Right lobe of liver (tissue), 6 donors: ENCODE measurements at regions not wholly inside any gene's neighbourhood (a gene's known extent, or its start where the extent isn't known, plus 50 kb on each side); places are given as distances from the start of the nearest gene placed in this dataset.
A peak's percentile ranks its signal among the peaks of the same experiment; 100 is the strongest.

Experiments
- ATAC-seq, 4 donors: fragments of 200-7000 bp; cut with Tn5 transposase; one replicate each; pipeline ENCODE4 v1.9.1; 2020; ENCODE audit warnings: mild to moderate bottlenecking in 4 of 4, moderate library complexity in 4 of 4
- DNase-seq, 3 donors: peaks; one replicate each; pipeline ENCODE4 v3.0.0-alpha.2; 2020
- H3K27ac ChIP-seq, 3 donors: fragments of 200-600 bp; one replicate each; pipeline ENCODE4 v1.8.0; 2022
- H3K27me3 ChIP-seq, 2 donors: fragments of 200-600 bp; one replicate each; pipeline ENCODE4 v1.8.0; 2022
- H3K36me3 ChIP-seq, 4 donors: fragments of 200-600 bp; sonication (generic) in 1 of 4; one replicate each; pipeline versions ENCODE4 v1.5.1 to v1.8.0; 2017 to 2022; ENCODE audit warnings: control low read depth in 1 of 4
- H3K4me1 ChIP-seq, 4 donors: fragments of 200-600 bp; sonication (generic) in 1 of 4; one replicate each; pipeline versions ENCODE4 v1.5.1 to v1.8.0; 2017 to 2022; ENCODE audit warnings: control low read depth in 1 of 4
- H3K4me3 ChIP-seq, 3 donors: fragments of 200-600 bp; one replicate each; pipeline ENCODE4 v1.8.0; 2022
- H3K9me3 ChIP-seq, 4 donors: fragments of 200-600 bp; sonication (generic) in 1 of 4; one replicate each; pipeline versions ENCODE4 v1.5.1 to v1.8.0; 2017 to 2022; ENCODE audit warnings: control low read depth in 1 of 4
- POLR2A ChIP-seq: fragments of 450-650 bp; IDR thresholded peaks from one replicate; pipeline ENCODE4 v1.6.1; 2017; ENCODE audit warnings: antibody characterized with exemption, mild to moderate bottlenecking
- WGBS: methylation state at CpG from one replicate; pipeline ENCODE4 v1.1.6; 2018; ENCODE audit warnings: low coverage, low lambda C conversion rate; ENCODE audit not compliant: insufficient coverage; ENCODE audit errors: missing lambda C conversion rate; 5-methylcytosine and 5-hydroxymethylcytosine counted together
- intact Hi-C, 2 donors: fragments of 100-400 bp; cut with DNase I; formaldehyde crosslinking; loops; one replicate each; pipeline versions ENCODE4 v1.11.2 to v1.14.1; 2022
- TF ChIP-seq, protein P1 (sequence below), 4 donors: fragments of 200-600 bp in 3 of 4; fragments of 450-650 bp in 1 of 4; IDR thresholded peaks; one replicate each; pipeline versions ENCODE4 v1.5.1 to v1.8.0; 2016 to 2022; ENCODE audit warnings: antibody characterized with exemption in 4 of 4, mild to moderate bottlenecking in 2 of 4
- donor health status: DM: no; HTN: yes; CAD: no.
- donor health status: DM: no; HTN: no; CAD: no.
- donor health status: DM: no; HTN: no; CAD: no.
- donor health status: DM: no; HTN: yes; CAD: no.
- donor health status: DM: no; HTN: yes; CAD: no.

DNA sequence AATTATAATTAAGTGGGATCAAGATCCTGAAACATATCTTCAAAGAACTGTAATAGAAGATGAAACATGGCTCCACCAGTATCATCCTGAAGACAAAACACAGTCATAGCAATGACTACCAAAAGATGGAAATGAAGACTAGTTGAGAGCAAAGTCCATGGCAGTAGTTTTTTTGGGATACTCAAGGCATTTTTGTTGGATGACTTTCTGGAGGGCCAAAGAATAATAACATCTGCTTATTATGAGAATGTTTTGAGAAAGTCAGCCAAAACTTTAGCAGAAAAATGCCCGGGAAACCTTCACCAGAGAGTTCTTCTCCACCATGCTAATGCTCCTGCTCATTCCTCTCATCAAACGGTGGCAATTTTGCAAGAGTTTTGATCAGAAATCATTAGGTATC lies 809.4 kb upstream of the RAG2 start:
- no peaks in the 10 kb centered on the region for H3K9me3 ChIP-seq
- 64% methylated on average over 2 of the region's 2 CpGs for WGBS
- peaks cover 0 to 3% (median 0%) of the 10 kb centered on the region in 4 donors for H3K4me1 ChIP-seq
- H3K36me3 ChIP-seq, result no peaks in the 10 kb centered on the region
- H3K27ac ChIP-seq, result no peak overlapping the region
- intact Hi-C loops, result no loop called here
- H3K4me3 ChIP-seq, result no peak overlapping the region
- ATAC-seq (no peak), DNase-seq (no peak)
- H3K27me3 ChIP-seq, result no peaks in the 10 kb centered on the region
- TF ChIP-seq, protein P1, sequence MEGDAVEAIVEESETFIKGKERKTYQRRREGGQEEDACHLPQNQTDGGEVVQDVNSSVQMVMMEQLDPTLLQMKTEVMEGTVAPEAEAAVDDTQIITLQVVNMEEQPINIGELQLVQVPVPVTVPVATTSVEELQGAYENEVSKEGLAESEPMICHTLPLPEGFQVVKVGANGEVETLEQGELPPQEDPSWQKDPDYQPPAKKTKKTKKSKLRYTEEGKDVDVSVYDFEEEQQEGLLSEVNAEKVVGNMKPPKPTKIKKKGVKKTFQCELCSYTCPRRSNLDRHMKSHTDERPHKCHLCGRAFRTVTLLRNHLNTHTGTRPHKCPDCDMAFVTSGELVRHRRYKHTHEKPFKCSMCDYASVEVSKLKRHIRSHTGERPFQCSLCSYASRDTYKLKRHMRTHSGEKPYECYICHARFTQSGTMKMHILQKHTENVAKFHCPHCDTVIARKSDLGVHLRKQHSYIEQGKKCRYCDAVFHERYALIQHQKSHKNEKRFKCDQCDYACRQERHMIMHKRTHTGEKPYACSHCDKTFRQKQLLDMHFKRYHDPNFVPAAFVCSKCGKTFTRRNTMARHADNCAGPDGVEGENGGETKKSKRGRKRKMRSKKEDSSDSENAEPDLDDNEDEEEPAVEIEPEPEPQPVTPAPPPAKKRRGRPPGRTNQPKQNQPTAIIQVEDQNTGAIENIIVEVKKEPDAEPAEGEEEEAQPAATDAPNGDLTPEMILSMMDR (IDR thresholded peaks at IDR 0.05), result no peak
- no peak for TF ChIP-seq POLR2A

DNA sequence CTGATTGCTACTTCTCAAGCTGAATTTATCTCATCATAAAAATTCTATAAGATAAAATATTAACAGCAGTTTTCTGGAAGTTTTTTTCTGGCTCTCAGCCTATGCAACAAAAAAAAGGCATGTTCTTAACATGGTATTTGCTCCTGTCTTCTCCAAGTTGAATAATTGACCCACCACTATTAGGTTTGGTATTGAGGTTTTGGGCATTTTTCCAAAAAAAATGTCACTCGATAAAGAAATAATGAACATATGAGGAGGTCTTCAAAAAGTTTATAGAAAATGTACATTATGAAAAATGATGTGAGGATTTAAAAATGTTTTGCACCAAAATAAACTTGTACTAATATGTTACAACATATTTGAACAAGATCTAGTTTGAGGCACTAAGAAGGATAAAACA lies 808.6 kb upstream of the RAG2 start:
- Histone ChIP-seq H3K36me3 (no peaks in the 10 kb centered on the region), H3K27me3 (no peaks in the 10 kb centered on the region), H3K4me3 (no peak overlapping the region), H3K27ac (no peak overlapping the region), H3K9me3 (no peaks in the 10 kb centered on the region), H3K4me1 (peaks cover 0 to 2% (median 0%) of the 10 kb centered on the region in 4 donors)
- DNase-seq, result no peak
- no peak for ATAC-seq
- TF ChIP-seq, protein P1 (IDR thresholded peaks at IDR 0.05), result no peak
- TF ChIP-seq POLR2A, result no peak
- intact Hi-C loops, result no loop called here
- 60% methylated on average over 1 of the region's 1 CpG for WGBS

DNA sequence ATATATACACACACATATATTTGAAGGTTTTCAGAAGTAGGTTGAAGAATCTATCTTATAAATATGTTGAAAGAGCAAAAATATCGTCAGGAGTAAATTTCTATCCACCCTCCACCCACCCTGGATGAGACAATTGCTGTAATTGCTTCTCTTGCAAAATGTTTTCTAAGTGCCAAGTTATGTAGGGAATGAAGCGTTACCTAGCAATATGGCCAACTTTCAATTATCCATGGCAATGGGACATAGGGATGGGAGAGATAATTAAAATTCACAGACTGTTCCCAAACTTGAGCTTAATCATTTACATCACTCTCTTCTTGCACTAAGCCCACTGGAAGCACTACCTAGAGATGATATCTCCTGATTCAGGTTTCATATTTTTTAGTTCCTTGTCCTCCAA lies 806.2 kb upstream of the RAG2 start:
- no peak overlapping the region for H3K27ac ChIP-seq
- WGBS, result 33% methylated on average over 2 of the region's 2 CpGs
- ATAC-seq (no peak), DNase-seq (no peak)
- H3K9me3 ChIP-seq, result no peaks in the 10 kb centered on the region
- intact Hi-C loops, result no loop called here
- no peaks in the 10 kb centered on the region for H3K4me1 ChIP-seq
- no peaks in the 10 kb centered on the region for H3K27me3 ChIP-seq
- no peak for TF ChIP-seq POLR2A
- TF ChIP-seq, protein P1 (IDR thresholded peaks at IDR 0.05), result no peak
- no peaks in the 10 kb centered on the region for H3K36me3 ChIP-seq
- H3K4me3 ChIP-seq, result no peak overlapping the region

DNA sequence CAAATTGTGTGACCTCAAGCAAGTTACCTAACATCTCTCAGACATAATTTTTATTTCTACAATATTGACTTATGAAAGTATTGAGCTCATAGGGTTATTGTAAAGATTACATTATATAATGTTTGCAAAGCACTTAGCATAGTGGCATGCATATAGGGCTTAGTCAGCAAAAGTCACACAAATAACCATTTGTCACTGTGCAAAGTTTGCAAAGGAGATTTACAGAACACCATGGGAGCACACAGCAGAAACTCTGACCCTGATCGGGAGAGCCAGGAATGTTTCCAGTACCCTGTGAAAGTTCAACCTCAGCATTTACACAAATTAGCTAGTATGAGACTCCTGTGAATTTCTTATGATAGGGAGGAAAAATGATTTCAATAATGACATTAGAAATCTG lies 804.6 kb upstream of the RAG2 start:
- H3K4me3 ChIP-seq, result no peak overlapping the region
- DNase-seq (peak in 1 of 3 donors; percentile 54), ATAC-seq (peak; percentile 40 to 60 (median 53))
- no peaks in the 10 kb centered on the region for H3K27me3 ChIP-seq
- 32% methylated on average over 1 of the region's 1 CpG for WGBS
- no peaks in the 10 kb centered on the region for H3K4me1 ChIP-seq
- intact Hi-C loops, result no loop called here
- no peaks in the 10 kb centered on the region for H3K9me3 ChIP-seq
- no peak for TF ChIP-seq POLR2A
- TF ChIP-seq, protein P1 (IDR thresholded peaks at IDR 0.05), result no peak
- no peak overlapping the region for H3K27ac ChIP-seq
- H3K36me3 ChIP-seq, result no peaks in the 10 kb centered on the region
